ENCODE measurements at regions not wholly inside any gene's neighbourhood (a gene's known extent, or its start where the extent isn't known, plus 50 kb on each side); places are given as distances from the start of the nearest gene placed in this dataset.
A peak's percentile ranks its signal among the peaks of the same experiment; 100 is the strongest.
"Not testable (repeated sequence)": the region's sequence is repeated elsewhere in the genome, so short reads cannot be mapped to it uniquely, and the experiment has no call there.

GRCh38 chr22:49721211-49721763 lies 106.4 kb downstream of the BRD1 start:
- DNase-seq = no peak

- no peak for DNase-seq
These were observed 107.3 kb downstream of the BRD1 start for GRCh38 chr22:49720279-49720959.

- no peak for DNase-seq
These were observed 108.6 kb downstream of the BRD1 start for GRCh38 chr22:49719046-49719445.

- DNase-seq = no peak
These were observed 109.3 kb downstream of the BRD1 start for GRCh38 chr22:49718396-49718795.

GRCh38 chr22:49717322-49717919 lies 110.3 kb downstream of the BRD1 start:
- DNase-seq = no peak

GRCh38 chr22:49716441-49716840 lies 111.2 kb downstream of the BRD1 start:
- no peak for DNase-seq

- no peak for DNase-seq
These were observed 112.2 kb downstream of the BRD1 start for GRCh38 chr22:49715450-49715849.

- no peak for DNase-seq
These were observed 114.7 kb downstream of the BRD1 start for GRCh38 chr22:49713003-49713402.

- DNase-seq = no peak
These were observed 115.4 kb downstream of the BRD1 start for GRCh38 chr22:49712195-49712791.

- no peak for DNase-seq
These were observed 116.9 kb downstream of the BRD1 start for GRCh38 chr22:49710746-49711145.

GRCh38 chr22:49709464-49709863 lies 118.2 kb downstream of the BRD1 start:
- no peak for DNase-seq

GRCh38 chr22:49705972-49706352 lies 121.7 kb downstream of the BRD1 start:
- no peak for DNase-seq

- no peak for DNase-seq
These were observed 122.3 kb downstream of the BRD1 start for GRCh38 chr22:49705216-49705971.

GRCh38 chr22:49704345-49705215 lies 123.1 kb downstream of the BRD1 start:
- no peak for DNase-seq

GRCh38 chr22:49703990-49704344 lies 123.7 kb downstream of the BRD1 start:
- no peak for DNase-seq

- no peak for DNase-seq
These were observed 124.2 kb downstream of the BRD1 start for GRCh38 chr22:49703505-49703904.

GRCh38 chr22:49702068-49702397 lies 125.6 kb downstream of the BRD1 start:
- no peak for DNase-seq

GRCh38 chr22:49701380-49702067 lies 126.1 kb downstream of the BRD1 start:
- DNase-seq = peak; percentile 14

GRCh38 chr22:49699928-49700498 lies 127.7 kb downstream of the BRD1 start:
- no peak for DNase-seq

- DNase-seq = no peak
These were observed 128.2 kb downstream of the BRD1 start for GRCh38 chr22:49699476-49699875.

GRCh38 chr22:49698616-49699015 lies 129.1 kb downstream of the BRD1 start:
- not testable (repeated sequence) for DNase-seq

GRCh38 chr22:49697047-49697446 lies 130.6 kb downstream of the BRD1 start:
- DNase-seq = no peak
